HCT116 (cell line): ENCODE measurements at regions not wholly inside any gene's neighbourhood (a gene's known extent, or its start where the extent isn't known, plus 50 kb on each side); places are given as distances from the start of the nearest gene placed in this dataset.

Experiments used
- ATAC-seq: fragments of 200-7000 bp; cut with Tn5 transposase; 2 replicates; pipeline ENCODE4 v1.9.1; 2020; ENCODE audit warnings: mild to moderate bottlenecking, moderate library complexity
- BruUV-seq: library from RNA; stranded (reverse); fragments of 400-500 nt; replicated peaks from 2 replicates; lab custom pipeline; 2021; lab: Mats Ljungman, UMichigan
- CTCF ChIA-PET: fragments of 300-600 bp; sonication (Branson Sonifier 250); formaldehyde crosslinking; loops from one replicate; lab custom pipeline; 2021; ENCODE audit warnings: antibody characterized with exemption; lab: Charles Lee
- POLR2A ChIA-PET: fragments of 300-600, 350-600 bp; sonication (Branson Sonifier 250); formaldehyde crosslinking; loops from one replicate; lab custom pipeline; 2021; ENCODE audit warnings: antibody characterized with exemption; lab: Charles Lee
- RAD21 ChIA-PET, 2 experiments: fragments of 300-600 bp; sonication (Branson Sonifier 250); formaldehyde crosslinking; loops; one replicate each; lab custom pipeline; 2023; ENCODE audit warnings: low total read pairs in 2 of 2; ENCODE audit not compliant: uncharacterized antibody in 2 of 2, unreplicated experiment in 2 of 2, low non-redundant PET in 1 of 2; lab: Charles Lee
- DNase-seq: peaks from one replicate; pipeline ENCODE4 v3.0.0-alpha.2; 2010; ENCODE audit warnings: low read depth, low spot score
- H2AFZ ChIP-seq: fragments of 200-600 bp; shearing (Covaris generic), sonication (generic); 2 replicates; pipeline ENCODE4 v1.6.1; 2017; ENCODE audit warnings: low read depth, mixed run types, mixed read lengths, antibody characterized with exemption, low read length; ENCODE audit not compliant: poor library complexity, severe bottlenecking
- H3K27ac ChIP-seq: 2 replicates; pipeline ENCODE4 v1.5.1; 2012; ENCODE audit warnings: low read depth, low read length
- H3K27me3 ChIP-seq: fragments of 200-600 bp; sonication (generic); 2 replicates; pipeline ENCODE4 v1.6.1; 2016; ENCODE audit warnings: mixed run types, low read length, mixed read lengths; ENCODE audit not compliant: insufficient read depth
- H3K36me3 ChIP-seq, 2 experiments: fragments of 200-500 bp in 1 of 2; fragments of 200-600 bp in 1 of 2; sonication (Bioruptor generic) in 1 of 2; sonication (generic) in 1 of 2; 2 replicates each; pipeline versions ENCODE4 v1.5.1 to v1.6.1; 2014 to 2016; ENCODE audit warnings: low read length in 2 of 2, inconsistent platforms in 1 of 2, mixed read lengths in 1 of 2, mixed run types in 1 of 2; ENCODE audit not compliant: insufficient read depth in 2 of 2, control insufficient read depth in 1 of 2
- H3K4me1 ChIP-seq, 2 experiments: fragments of 200-600 bp in 1 of 2; sonication (generic) in 1 of 2; 2 replicates each; pipeline versions ENCODE4 v1.5.1 to v1.6.1; 2012 to 2017; ENCODE audit warnings: low read length in 2 of 2, inconsistent platforms in 1 of 2, mild to moderate bottlenecking in 1 of 2, mixed read lengths in 1 of 2, mixed run types in 1 of 2, moderate library complexity in 1 of 2; ENCODE audit not compliant: insufficient read depth in 2 of 2, control insufficient read depth in 1 of 2
- H3K4me2 ChIP-seq: fragments of 200-600 bp; sonication (generic); 2 replicates; pipeline ENCODE4 v1.6.1; 2017; ENCODE audit warnings: mixed run types, low read length, mixed read lengths
- H3K4me3 ChIP-seq, 2 experiments: fragments of 200-600 bp in 1 of 2; sonication (generic) in 1 of 2; replicated peaks in 1 of 2; 2 replicates each; pipeline ENCODE4 v1.5.1; 2011 to 2016; ENCODE audit warnings: low read length in 2 of 2, control low read depth in 1 of 2, low read depth in 1 of 2, mild to moderate bottlenecking in 1 of 2, mixed read lengths in 1 of 2, mixed run types in 1 of 2
- H3K79me2 ChIP-seq: fragments of 200-600 bp; sonication (generic); 2 replicates; pipeline ENCODE4 v1.6.1; 2017; ENCODE audit warnings: mild to moderate bottlenecking, mixed run types, low read length, moderate library complexity, mixed read lengths; ENCODE audit not compliant: insufficient read depth
- H3K9ac ChIP-seq: fragments of 200-600 bp; sonication (generic); 2 replicates; pipeline ENCODE4 v1.6.1; 2016; ENCODE audit warnings: low read length, mixed read lengths
- H3K9me2 ChIP-seq: fragments of 200-600 bp; sonication (generic), shearing (Covaris generic); 2 replicates; pipeline ENCODE4 v1.6.1; 2017; ENCODE audit warnings: mixed run types, mild to moderate bottlenecking, moderate library complexity; ENCODE audit not compliant: insufficient read depth
- H3K9me3 ChIP-seq, 2 experiments: fragments of 200-500 bp in 1 of 2; fragments of 200-600 bp in 1 of 2; sonication (Bioruptor generic) in 1 of 2; sonication (generic) in 1 of 2; 2 replicates each; pipeline ENCODE4 v1.6.1; 2014 to 2017; ENCODE audit warnings: low read length in 2 of 2, mixed read lengths in 2 of 2, inconsistent platforms in 1 of 2, low read depth in 1 of 2, mild to moderate bottlenecking in 1 of 2, mixed run types in 1 of 2, moderate library complexity in 1 of 2; ENCODE audit not compliant: control insufficient read depth in 1 of 2, insufficient read depth in 1 of 2
- H4K20me1 ChIP-seq: fragments of 200-600 bp; sonication (generic), shearing (Covaris generic); 2 replicates; pipeline ENCODE4 v1.6.1; 2017; ENCODE audit warnings: mixed run types, mild to moderate bottlenecking, moderate library complexity; ENCODE audit not compliant: insufficient read depth
- CEBPB ChIP-seq: IDR thresholded peaks from 2 replicates; pipeline ENCODE4 v1.6.1; 2012; ENCODE audit warnings: low read depth
- CTCF ChIP-seq, 3 experiments: fragments of 200-600 bp in 1 of 3; sonication (generic) in 1 of 3; IDR thresholded peaks in 2 of 3; conservative IDR thresholded peaks in 1 of 3; 2 replicates each; pipeline ENCODE4 v1.5.1; 2012 to 2017; ENCODE audit warnings: low read depth in 2 of 3, low read length in 2 of 3, antibody characterized with exemption in 1 of 3, borderline replicate concordance in 1 of 3, control low read depth in 1 of 3, mild to moderate bottlenecking in 1 of 3, mixed read lengths in 1 of 3, mixed run types in 1 of 3, moderate library complexity in 1 of 3; ENCODE audit not compliant: insufficient read depth in 1 of 3
- EZH2 ChIP-seq: fragments of 200-600 bp; sonication (generic); IDR thresholded peaks from 2 replicates; pipeline ENCODE4 v1.6.1; 2017; ENCODE audit warnings: antibody characterized with exemption, mixed run types
- intact Hi-C: fragments of 100-400 bp; cut with micrococcal nuclease; formaldehyde crosslinking; loops from 2 replicates; pipeline ENCODE4 v1.10.0; 2022

- Histone ChIP-seq H3K9ac (no peak overlapping the region), H3K27ac (no peak overlapping the region), H3K4me3 (no peak overlapping the region), H2AFZ (no peak overlapping the region), H3K79me2 (no peaks in the 10 kb centered on the region), H3K4me2 (no peak overlapping the region), H3K9me2 (no peaks in the 10 kb centered on the region), H3K27me3 (no peaks in the 10 kb centered on the region), H3K4me1 (no peaks in the 10 kb centered on the region), H3K36me3 (no peaks in the 10 kb centered on the region), H4K20me1 (no peaks in the 10 kb centered on the region), H3K9me3 (no peaks in the 10 kb centered on the region; a peak in 1 of 4 replicates)
- POLR2A ChIA-PET = no interaction called here
- peak in 2 of 3 experiments; percentile 24 to 50; a peak in 3 of 6 replicates for TF ChIP-seq CTCF (IDR thresholded peaks at IDR 0.05 in 2 of 3, conservative IDR thresholded peaks at IDR 0.05 in 1 of 3; ENCODE audit: borderline replicate concordance in 1 of 3, insufficient read depth in 1 of 3, low read depth in 2 of 3, low read length in 2 of 3)
- TF ChIP-seq CEBPB = no peak
- no TSS peak for BruUV-seq
- CTCF ChIA-PET = no interaction called here
- RAD21 ChIA-PET = no interaction called here
- intact Hi-C loops = no loop called here
- no peak for DNase-seq
- no peak for ATAC-seq
Measured at GRCh38 chrX:1784773-1785172, 169.9 kb downstream of the ASMT start.

DNA sequence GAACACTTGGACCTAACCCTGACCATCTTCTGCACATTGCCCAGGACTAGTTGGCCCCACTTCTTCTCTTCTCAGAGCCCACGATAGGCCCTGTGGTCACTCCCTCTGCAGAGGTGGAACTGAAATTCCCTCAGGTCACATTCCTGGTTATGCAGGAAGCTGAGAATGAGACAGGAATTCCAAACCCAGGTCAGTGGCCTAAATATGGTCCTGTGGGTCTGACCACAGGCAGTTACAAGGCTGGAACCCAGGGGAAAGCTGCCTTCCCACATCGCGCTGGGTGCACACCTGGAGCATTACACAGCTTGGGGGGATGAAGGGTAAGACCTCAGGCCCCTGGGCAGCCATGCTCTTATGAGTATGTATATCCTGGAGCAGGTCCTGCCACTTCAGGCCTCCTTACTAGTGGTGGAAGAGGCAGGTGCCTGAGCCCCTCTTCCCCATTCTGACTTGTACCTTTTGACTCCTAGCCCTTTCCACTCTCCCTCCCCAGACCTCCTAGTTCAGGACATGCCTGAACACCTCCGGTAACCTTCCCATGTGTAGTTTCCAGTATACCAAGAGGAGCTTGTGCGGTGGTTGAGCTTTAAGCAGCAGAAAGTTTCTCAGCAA, 173.5 kb downstream of the ASMT start:
- DNase-seq (no peak), ATAC-seq (no peak)
- H3K36me3 ChIP-seq = no peaks in the 10 kb centered on the region
- RAD21 ChIA-PET = no interaction called here
- no peak overlapping the region for H3K27ac ChIP-seq
- H2AFZ ChIP-seq = no peak overlapping the region
- POLR2A ChIA-PET = no interaction called here
- CTCF ChIA-PET = no interaction called here
- H3K79me2 ChIP-seq = no peaks in the 10 kb centered on the region
- no peak for TF ChIP-seq EZH2
- no peaks in the 10 kb centered on the region for H3K27me3 ChIP-seq
- no peaks in the 10 kb centered on the region; a peak in 1 of 4 replicates for H3K9me3 ChIP-seq
- H3K4me1 ChIP-seq = no peaks in the 10 kb centered on the region
- H3K4me3 ChIP-seq = no peak overlapping the region
- no TSS peak for BruUV-seq
- H3K4me2 ChIP-seq = no peak overlapping the region
- intact Hi-C loops = no loop called here
- no peaks in the 10 kb centered on the region for H3K9me2 ChIP-seq
- no peaks in the 10 kb centered on the region for H4K20me1 ChIP-seq
- H3K9ac ChIP-seq = no peak overlapping the region
